HG03521 (cell line): ENCODE measurements at regions not wholly inside any gene's neighbourhood (a gene's known extent, or its start where the extent isn't known, plus 50 kb on each side); places are given as distances from the start of the nearest gene placed in this dataset.
"Not testable (repeated sequence)": the region's sequence is repeated elsewhere in the genome, so short reads cannot be mapped to it uniquely, and the experiment has no call there.

ENCODE experiments used
- ATAC-seq: cut with Tn5 transposase; IDR thresholded peaks from one replicate; pipeline ENCODE4 v1.9.1; 2021; ENCODE audit warnings: mild to moderate bottlenecking, moderate library complexity; ENCODE audit not compliant: unreplicated experiment

GRCh38 chr5:101664071-101664791, 631.9 kb downstream of the SLCO4C1 start:
- no peak for ATAC-seq

GRCh38 chr5:101663543-101663942, 632.5 kb downstream of the SLCO4C1 start:
- no peak for ATAC-seq

- ATAC-seq: no peak
Measured at GRCh38 chr5:101662263-101662662, 633.8 kb downstream of the SLCO4C1 start.

GRCh38 chr5:101658433-101658832, 637.7 kb downstream of the SLCO4C1 start:
- ATAC-seq: no peak

- ATAC-seq: no peak
Measured at GRCh38 chr5:101653996-101654395, 642.1 kb downstream of the SLCO4C1 start.

- no peak for ATAC-seq
Measured at GRCh38 chr5:101647861-101648260, 648.2 kb downstream of the SLCO4C1 start.

DNA sequence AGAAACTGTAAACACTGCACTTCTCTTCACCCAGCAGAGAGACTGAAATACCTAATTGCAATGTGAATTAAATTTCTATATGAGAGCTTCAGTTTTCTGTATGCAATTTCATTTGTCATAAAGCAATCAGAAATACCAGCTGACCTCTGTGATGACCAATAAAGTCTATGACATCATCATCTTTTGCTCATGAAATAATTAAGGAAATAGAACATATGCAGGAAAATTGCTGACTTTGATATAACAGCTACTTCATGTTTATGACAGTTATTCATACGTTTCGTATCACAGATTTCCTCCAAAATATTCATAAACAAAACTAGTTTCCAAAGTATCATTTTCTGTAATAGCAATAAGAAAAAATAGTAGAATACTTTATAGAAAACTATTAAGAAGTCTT, 652.3 kb downstream of the SLCO4C1 start:
- ATAC-seq: no peak

DNA sequence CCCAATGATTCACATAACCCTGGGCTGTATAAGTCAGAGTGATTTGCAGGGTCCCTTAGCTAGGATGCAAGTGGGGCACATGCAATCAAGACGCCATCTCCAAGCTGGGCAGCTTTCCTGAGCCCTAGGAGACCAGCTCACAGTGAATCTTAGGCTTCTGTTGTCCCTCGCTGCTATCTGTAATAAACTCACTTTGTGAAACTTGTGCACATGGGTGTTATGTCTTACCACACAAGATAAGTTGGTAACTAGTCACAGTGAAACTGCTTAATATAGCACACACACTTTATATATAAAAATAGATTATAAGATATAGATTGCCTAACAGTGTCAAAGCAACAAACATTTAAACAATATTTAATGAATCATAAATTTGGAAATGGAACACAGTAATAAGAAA, 658.5 kb downstream of the SLCO4C1 start:
- no peak for ATAC-seq

GRCh38 chr5:101627770-101628169, 668.3 kb downstream of the SLCO4C1 start:
- ATAC-seq: not testable (repeated sequence)

GRCh38 chr5:101626572-101626971, 669.5 kb downstream of the SLCO4C1 start:
- ATAC-seq: no peak

DNA sequence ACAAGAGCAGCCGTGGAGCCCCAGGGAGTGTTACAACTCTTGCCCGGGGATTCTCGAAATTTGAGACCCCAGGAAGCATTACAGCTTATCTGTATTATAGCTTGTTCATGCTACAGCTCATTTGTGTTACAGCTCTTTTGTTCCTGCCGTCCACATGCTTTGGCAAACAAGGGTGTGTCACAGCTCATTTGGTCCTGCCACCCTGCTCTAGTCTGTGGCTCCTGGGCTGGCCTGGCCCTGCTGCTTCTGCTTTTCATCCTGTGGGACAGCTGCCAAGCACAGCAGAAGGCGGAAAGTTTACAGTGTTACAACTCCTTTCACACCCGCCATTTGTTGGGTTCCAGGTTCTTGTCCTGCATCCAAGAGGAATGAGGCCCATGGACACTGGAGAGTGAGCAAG, 685.0 kb downstream of the SLCO4C1 start:
- no peak for ATAC-seq

GRCh38 chr5:101608322-101608721, 687.8 kb downstream of the SLCO4C1 start:
- no peak for ATAC-seq

- ATAC-seq: peak; percentile 69
Measured at GRCh38 chr5:101605700-101606099, 690.4 kb downstream of the SLCO4C1 start.

DNA sequence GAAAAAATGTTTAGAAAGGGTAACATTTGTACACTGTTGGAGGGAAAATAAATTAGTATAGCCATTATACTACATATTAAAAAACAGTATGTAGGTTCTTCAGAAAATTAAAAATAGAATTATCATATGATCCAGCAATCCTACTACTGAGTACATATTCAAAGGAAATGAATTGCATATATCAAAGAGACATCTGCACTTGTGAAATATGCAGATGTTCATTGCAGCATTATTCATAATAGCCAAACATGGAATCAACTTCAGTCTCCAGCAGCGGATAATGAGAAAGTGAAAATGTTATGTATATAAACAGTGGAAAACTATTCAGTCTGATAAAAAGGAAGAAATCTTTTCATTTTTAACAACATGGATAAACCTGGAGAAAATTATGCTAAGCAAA, 695.5 kb downstream of the SLCO4C1 start:
- no peak for ATAC-seq

- no peak for ATAC-seq
Measured at GRCh38 chr5:101590384-101590783, 687.3 kb upstream of the ST8SIA4 start.

DNA sequence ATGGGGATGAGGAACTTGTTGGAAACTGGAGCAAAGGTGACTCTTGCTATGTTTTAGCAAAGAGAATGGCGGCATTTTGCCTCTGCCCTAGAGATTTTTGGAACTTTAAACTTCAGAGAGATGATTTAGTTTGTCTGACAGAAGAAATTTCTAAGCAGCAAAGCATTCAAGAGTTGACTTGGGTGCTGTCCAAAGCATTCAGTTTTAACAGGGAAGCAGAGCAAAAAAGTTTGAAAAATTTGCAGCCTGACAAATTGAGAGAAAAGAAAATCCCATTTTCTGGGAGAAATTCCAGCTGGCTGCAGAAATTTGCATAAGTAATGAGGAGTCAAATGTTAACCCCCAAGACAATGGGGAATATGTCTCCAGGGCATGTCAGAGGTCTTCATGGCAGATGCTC, 682.3 kb upstream of the ST8SIA4 start:
- ATAC-seq: no peak

DNA sequence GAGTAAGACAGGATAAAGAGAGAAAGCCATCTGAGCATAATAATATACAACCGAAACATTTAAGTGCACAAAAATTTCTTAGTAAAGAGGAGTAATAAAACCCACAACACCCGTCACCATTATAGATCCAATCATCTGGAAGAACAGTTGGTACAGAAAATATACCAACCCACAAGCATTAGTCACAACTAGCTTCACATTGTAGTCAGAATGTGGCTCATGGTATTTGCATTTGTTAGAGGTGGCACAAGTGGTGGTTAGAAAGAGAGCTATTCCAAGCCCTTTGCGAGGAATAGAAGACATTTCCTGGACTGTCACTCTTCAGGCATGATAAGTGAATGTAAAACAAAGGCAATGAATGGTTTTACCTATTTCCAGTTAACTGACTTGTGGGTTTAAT, 677.5 kb upstream of the ST8SIA4 start:
- ATAC-seq: no peak

DNA sequence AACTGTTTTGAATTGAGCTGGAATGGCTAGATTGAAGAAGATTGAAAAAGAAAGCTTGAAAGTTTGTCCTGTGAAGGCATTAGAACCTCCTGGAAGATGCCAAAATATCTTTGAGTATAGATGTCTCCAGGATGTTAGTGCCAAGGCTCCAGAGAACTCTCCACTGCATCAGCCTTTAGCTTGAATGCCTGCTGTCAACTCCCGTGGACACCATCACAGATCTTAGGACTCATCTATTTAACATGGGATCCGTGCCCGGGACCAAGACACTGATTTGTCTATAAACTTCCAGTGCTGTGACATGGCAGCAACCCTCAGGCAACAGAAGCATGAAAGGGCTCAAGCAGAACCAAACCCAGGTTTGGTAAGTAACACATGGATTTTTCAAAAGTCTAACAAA, 670.9 kb upstream of the ST8SIA4 start:
- ATAC-seq: no peak

DNA sequence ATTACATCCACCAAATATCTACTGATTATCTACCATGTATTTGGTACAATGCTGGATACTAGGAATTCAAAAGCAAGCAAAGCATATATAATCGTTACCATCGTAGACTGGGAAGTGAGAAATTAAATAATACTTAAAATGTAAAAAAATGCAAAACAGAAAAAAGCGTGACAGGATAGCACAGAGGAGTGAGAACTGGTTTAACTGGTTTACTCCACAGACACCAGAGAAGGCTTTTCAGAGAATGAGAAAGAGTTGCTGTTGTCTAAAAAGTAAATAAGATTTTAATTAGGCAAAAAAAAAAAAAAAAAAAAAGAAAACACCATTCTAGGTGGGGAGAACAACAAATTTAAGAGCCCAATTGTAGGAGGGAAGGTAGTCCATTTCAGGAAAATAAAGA, 657.9 kb upstream of the ST8SIA4 start:
- no peak for ATAC-seq

DNA sequence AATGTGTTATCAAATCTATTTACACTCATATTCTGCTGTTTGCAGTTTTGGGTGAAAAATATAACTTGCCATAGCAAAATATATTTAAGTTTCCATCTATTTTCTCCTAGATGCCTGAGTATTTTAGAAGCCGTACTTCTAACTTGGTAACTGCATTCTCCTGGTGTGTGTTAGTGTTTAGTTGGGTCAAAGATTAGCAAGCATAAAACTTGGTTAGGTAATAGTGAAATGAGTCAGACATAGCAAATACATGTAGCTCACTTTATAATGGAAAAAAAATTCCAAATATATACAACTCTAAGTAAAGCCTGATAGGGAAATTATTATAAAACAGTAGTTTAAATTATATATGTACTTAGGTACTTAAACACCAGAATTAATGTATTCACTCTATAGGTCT, 640.7 kb upstream of the ST8SIA4 start:
- ATAC-seq: no peak

GRCh38 chr5:101539315-101539714, 636.2 kb upstream of the ST8SIA4 start:
- no peak for ATAC-seq

DNA sequence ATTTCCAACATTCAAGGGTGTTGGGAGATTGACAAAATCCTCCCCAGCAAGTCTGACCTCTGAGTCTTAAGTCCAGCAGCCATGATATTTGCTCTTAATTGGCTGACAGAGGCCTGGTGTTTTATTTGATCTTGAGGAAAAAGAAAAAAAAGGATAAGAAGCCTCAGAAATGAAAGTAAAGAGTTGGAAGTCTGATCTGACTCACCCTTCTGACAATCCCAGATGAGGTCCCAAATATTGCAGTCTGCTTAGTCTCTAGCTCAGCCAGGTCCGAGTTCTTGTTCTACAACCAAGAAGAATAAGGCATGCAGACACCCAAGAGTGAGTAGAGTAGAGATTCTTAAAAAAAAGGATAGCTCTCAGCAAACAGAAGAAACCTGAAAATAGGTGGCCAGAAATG, 632.5 kb upstream of the ST8SIA4 start:
- ATAC-seq: no peak

DNA sequence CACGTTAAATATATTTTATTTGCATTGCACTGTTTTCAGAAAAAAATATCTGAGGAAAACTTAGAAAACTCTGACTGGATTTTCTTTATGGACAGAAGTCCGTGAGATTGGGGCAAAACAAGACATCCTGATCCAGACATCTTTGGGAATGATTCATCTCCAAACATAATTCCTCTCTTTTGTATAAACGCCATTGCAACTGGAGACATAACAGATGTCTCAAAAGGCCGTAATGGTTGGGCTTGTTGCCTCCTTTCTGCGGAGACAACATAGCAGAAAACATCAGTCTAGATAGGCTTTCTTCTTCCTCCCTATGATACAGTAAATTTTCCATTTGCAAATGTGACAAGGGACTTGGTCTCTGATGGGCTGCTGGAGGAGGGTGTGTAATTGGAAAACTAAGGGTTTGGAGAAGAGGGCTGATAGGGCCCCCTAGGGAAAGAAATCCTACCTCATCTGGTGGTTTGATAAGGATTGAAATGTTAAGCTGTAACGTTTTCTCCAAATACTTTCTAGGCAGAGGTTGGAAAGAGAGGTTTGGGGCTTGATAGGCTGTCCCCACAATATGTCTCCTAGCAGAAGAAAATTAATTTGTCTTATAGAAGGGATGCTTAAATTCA, 631.5 kb upstream of the ST8SIA4 start:
- no peak for ATAC-seq
